ENCODE measurements at regions not wholly inside any gene's neighbourhood (a gene's known extent, or its start where the extent isn't known, plus 50 kb on each side); places are given as distances from the start of the nearest gene placed in this dataset.

- H3K9me3 ChIP-seq (replicated peaks; ENCODE audit: control insufficient read depth, low read depth, low read length), result no peaks in the 10 kb centered on the region
- peaks cover 9% of the 10 kb centered on the region for H3K4me1 ChIP-seq (ENCODE audit: control insufficient read depth, insufficient read depth, low read length)
- 76% methylated on average over 10 of the region's 14 CpGs for WGBS (ENCODE audit: insufficient coverage)
- no peaks in the 10 kb centered on the region for H3K36me3 ChIP-seq (ENCODE audit: control insufficient read depth, insufficient read depth, low read length)
- H3K4me3 ChIP-seq (ENCODE audit: low read length), result no peak overlapping the region
- no peak for DNase-seq
- H3K27me3 ChIP-seq (ENCODE audit: control insufficient read depth, insufficient read depth, low read length), result peaks cover 5% of the 10 kb centered on the region
- no peak overlapping the region for H3K27ac ChIP-seq (ENCODE audit: low read length)
Observed at GRCh38 chr4:7141151-7141834, 51.0 kb upstream of the SORCS2 start.

DNA sequence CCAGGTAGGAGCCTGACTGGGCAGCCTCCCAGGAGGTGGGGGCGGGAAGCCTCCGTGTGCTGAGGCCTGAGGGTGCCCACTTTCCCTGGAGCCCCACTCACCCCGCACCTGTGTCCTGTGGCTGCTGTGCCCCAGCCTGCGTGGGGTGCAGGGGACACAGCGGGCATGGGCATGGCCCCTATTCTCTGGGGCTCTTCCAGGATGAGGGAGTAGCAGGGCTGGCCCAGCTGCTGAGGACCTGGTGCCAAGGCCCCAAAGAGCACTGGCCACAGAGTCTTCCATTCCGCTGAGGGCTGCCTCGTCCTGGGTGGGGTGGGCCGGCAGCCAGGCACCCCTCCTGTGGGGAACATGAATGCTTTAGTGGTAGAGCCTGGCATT, 51.7 kb upstream of the SORCS2 start:
- H3K4me1 ChIP-seq (ENCODE audit: control insufficient read depth, insufficient read depth, low read length), result peaks cover 13% of the 10 kb centered on the region
- whole genome bisulfite sequencing (ENCODE audit: insufficient coverage), result 92% methylated on average over 6 of the region's 8 CpGs
- no peaks in the 10 kb centered on the region for H3K36me3 ChIP-seq (ENCODE audit: control insufficient read depth, insufficient read depth, low read length)
- no peak overlapping the region for H3K27ac ChIP-seq (ENCODE audit: low read length)
- H3K27me3 ChIP-seq (ENCODE audit: control insufficient read depth, insufficient read depth, low read length), result peaks cover 3% of the 10 kb centered on the region
- no peak for DNase-seq
- H3K9me3 ChIP-seq (replicated peaks; ENCODE audit: control insufficient read depth, low read depth, low read length), result no peaks in the 10 kb centered on the region
- H3K4me3 ChIP-seq (ENCODE audit: low read length), result no peak overlapping the region

GRCh38 chr4:7140062-7140691, 52.2 kb upstream of the SORCS2 start:
- H3K9me3 ChIP-seq (replicated peaks; ENCODE audit: control insufficient read depth, low read depth, low read length), result no peaks in the 10 kb centered on the region

DNA sequence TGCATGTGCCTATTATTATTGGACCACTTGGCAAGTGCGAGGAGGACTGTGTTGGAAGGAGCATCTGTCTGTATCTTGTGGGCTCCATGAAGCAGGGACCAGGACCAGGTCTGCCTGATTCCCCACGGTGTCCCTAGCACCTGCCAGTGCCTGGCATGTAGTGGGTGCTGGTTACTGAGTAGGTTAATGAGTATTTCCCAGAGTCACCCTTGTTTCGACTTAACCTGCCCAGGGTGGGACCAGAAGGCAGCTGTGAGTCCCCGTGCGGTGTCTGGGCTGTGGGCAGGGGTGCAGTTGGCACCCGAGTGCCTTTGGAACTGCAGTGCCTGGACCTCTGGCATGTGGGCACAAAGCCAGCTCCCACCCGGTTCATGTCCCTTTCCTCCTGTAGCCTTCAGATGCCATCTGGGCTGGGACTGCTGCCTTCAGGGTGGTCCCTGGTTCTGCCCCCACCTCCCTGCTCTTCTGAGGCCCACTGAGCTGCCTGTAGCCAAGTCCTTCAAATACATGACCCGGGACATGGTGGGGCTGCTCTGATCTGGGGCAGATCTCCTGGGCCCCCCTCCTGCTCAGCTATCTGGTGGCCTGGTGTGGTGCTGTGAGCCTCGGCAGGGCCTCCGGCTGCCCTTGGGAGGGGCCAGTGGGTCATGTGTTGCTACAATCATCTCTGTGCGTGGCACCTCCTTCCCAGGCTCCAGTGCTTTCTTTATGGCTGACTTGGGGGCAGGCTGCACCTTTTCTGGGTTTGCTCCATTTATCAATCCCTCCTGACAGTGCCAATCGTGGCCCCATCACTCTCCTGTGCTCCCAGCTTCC, 53.0 kb upstream of the SORCS2 start:
- no peak for DNase-seq
- H3K9me3 ChIP-seq (replicated peaks; ENCODE audit: control insufficient read depth, low read depth, low read length), result no peaks in the 10 kb centered on the region
- H3K4me1 ChIP-seq (ENCODE audit: control insufficient read depth, insufficient read depth, low read length), result peaks cover 26% of the 10 kb centered on the region
- H3K27ac ChIP-seq (ENCODE audit: low read length), result no peak overlapping the region
- no peaks in the 10 kb centered on the region for H3K36me3 ChIP-seq (ENCODE audit: control insufficient read depth, insufficient read depth, low read length)
- 57% methylated on average over 9 of the region's 12 CpGs for WGBS (ENCODE audit: insufficient coverage)
- peaks cover 2% of the 10 kb centered on the region for H3K27me3 ChIP-seq (ENCODE audit: control insufficient read depth, insufficient read depth, low read length)
- H3K4me3 ChIP-seq (ENCODE audit: low read length), result no peak overlapping the region

More at GRCh38 chr4:7140062-7140691, 52.2 kb upstream of the SORCS2 start:
- no peaks in the 10 kb centered on the region for H3K36me3 ChIP-seq (ENCODE audit: control insufficient read depth, insufficient read depth, low read length)
- 82% methylated on average over 9 of the region's 11 CpGs for WGBS (ENCODE audit: insufficient coverage)
- H3K4me1 ChIP-seq (ENCODE audit: control insufficient read depth, insufficient read depth, low read length), result peaks cover 18% of the 10 kb centered on the region
- no peak for DNase-seq
- H3K4me3 ChIP-seq (ENCODE audit: low read length), result no peak overlapping the region
- no peak overlapping the region for H3K27ac ChIP-seq (ENCODE audit: low read length)
- H3K27me3 ChIP-seq (ENCODE audit: control insufficient read depth, insufficient read depth, low read length), result peaks cover 2% of the 10 kb centered on the region

GRCh38 chr4:7138223-7139166, 53.8 kb upstream of the SORCS2 start:
- Histone ChIP-seq H3K36me3 (ENCODE audit: control insufficient read depth, insufficient read depth, low read length) (no peaks in the 10 kb centered on the region), H3K27ac (ENCODE audit: low read length) (no peak overlapping the region), H3K4me3 (ENCODE audit: low read length) (no peak overlapping the region), H3K4me1 (ENCODE audit: control insufficient read depth, insufficient read depth, low read length) (peaks cover 28% of the 10 kb centered on the region), H3K27me3 (ENCODE audit: control insufficient read depth, insufficient read depth, low read length) (peaks cover 2% of the 10 kb centered on the region), H3K9me3 (replicated peaks; ENCODE audit: control insufficient read depth, low read depth, low read length) (no peaks in the 10 kb centered on the region)
- 91% methylated on average over 18 of the region's 21 CpGs for WGBS (ENCODE audit: insufficient coverage)
- no peak for DNase-seq

DNA sequence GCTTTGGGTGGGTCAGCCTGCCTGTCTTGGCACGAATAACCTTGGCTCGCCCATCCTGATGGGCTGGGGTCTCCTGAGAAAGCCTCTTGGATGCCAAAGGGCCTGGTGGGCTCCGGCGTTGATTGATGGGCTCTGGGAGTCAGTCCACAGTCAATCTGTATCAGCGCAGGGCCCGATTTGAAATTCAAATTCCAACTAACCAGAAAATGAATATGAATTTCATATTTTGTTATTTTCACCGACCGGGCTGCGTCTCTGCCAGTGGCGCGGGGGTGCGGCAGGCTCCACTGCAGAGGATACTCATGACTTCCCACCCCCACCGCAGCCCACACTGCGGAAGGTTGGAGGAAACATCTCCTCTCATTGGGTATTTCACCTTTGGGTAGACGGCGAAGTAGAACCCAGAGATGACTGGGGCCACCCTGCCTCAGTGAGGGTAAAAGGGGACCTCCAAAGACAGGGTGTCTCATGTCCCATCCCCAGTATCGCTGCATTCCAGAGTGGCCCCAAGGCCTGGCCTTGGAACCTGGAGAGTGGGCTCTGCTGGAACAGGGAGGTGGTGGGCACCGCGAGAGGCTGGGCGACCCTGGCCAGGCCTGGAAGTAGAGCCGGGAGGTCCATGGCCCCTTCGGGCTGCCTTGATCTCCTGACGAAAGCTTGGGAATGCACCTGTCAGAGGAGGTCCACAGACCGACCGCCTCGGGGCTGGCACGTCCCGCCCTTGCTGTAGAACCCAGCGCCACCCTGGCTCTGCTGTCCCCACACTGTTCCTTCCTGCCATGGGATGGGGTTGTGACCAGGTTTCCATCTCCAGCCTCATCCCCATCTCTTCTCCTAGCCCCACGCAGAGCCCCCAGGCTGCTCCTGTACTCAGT, 54.8 kb upstream of the SORCS2 start:
- H3K4me1 ChIP-seq (ENCODE audit: control insufficient read depth, insufficient read depth, low read length), result peaks cover 28% of the 10 kb centered on the region
- peaks cover 4% of the 10 kb centered on the region for H3K27me3 ChIP-seq (ENCODE audit: control insufficient read depth, insufficient read depth, low read length)
- H3K4me3 ChIP-seq (ENCODE audit: low read length), result no peak overlapping the region
- no peak overlapping the region for H3K27ac ChIP-seq (ENCODE audit: low read length)
- 88% methylated on average over 25 of the region's 30 CpGs for WGBS (ENCODE audit: insufficient coverage)
- no peak for DNase-seq
- H3K36me3 ChIP-seq (ENCODE audit: control insufficient read depth, insufficient read depth, low read length), result no peaks in the 10 kb centered on the region
- peaks cover 8% of the 10 kb centered on the region for H3K9me3 ChIP-seq (replicated peaks; ENCODE audit: control insufficient read depth, low read depth, low read length)

GRCh38 chr4:7136351-7136750, 56.0 kb upstream of the SORCS2 start:
- DNase-seq, result no peak
- Histone ChIP-seq H3K4me3 (ENCODE audit: low read length) (no peak overlapping the region), H3K27ac (ENCODE audit: low read length) (no peak overlapping the region), H3K36me3 (ENCODE audit: control insufficient read depth, insufficient read depth, low read length) (no peaks in the 10 kb centered on the region), H3K4me1 (ENCODE audit: control insufficient read depth, insufficient read depth, low read length) (peaks cover 28% of the 10 kb centered on the region), H3K27me3 (ENCODE audit: control insufficient read depth, insufficient read depth, low read length) (peaks cover 4% of the 10 kb centered on the region), H3K9me3 (replicated peaks; ENCODE audit: control insufficient read depth, low read depth, low read length) (peaks cover 8% of the 10 kb centered on the region)
- 70% methylated on average over 1 of the region's 9 CpGs for WGBS (ENCODE audit: insufficient coverage)

DNA sequence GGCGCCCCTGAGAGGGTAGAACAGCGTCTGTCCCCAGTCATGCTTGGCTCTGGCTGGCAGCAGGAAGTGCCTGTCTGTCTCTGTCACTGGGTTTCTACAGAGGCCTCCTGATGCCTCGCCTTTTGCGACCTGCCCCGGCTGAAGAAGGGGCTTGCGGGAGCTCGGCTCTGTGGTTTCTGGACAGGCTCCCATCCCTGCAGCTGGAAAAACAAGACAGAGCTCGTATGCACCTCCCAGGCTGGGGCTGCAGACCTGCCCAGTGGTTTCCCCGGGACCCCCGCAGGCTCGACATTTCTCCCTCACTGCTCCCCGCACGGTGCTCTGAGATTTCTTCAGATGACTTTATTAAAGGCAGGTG, 57.0 kb upstream of the SORCS2 start:
- Histone ChIP-seq H3K27me3 (ENCODE audit: control insufficient read depth, insufficient read depth, low read length) (peaks cover 4% of the 10 kb centered on the region), H3K36me3 (ENCODE audit: control insufficient read depth, insufficient read depth, low read length) (no peaks in the 10 kb centered on the region), H3K4me1 (ENCODE audit: control insufficient read depth, insufficient read depth, low read length) (peaks cover 33% of the 10 kb centered on the region), H3K27ac (ENCODE audit: low read length) (peak overlapping the region; percentile 51), H3K9me3 (replicated peaks; ENCODE audit: control insufficient read depth, low read depth, low read length) (peaks cover 8% of the 10 kb centered on the region), H3K4me3 (ENCODE audit: low read length) (no peak overlapping the region)
- WGBS (ENCODE audit: insufficient coverage), result 17% methylated on average over 12 of the region's 13 CpGs
- DNase-seq, result peak; percentile 82

DNA sequence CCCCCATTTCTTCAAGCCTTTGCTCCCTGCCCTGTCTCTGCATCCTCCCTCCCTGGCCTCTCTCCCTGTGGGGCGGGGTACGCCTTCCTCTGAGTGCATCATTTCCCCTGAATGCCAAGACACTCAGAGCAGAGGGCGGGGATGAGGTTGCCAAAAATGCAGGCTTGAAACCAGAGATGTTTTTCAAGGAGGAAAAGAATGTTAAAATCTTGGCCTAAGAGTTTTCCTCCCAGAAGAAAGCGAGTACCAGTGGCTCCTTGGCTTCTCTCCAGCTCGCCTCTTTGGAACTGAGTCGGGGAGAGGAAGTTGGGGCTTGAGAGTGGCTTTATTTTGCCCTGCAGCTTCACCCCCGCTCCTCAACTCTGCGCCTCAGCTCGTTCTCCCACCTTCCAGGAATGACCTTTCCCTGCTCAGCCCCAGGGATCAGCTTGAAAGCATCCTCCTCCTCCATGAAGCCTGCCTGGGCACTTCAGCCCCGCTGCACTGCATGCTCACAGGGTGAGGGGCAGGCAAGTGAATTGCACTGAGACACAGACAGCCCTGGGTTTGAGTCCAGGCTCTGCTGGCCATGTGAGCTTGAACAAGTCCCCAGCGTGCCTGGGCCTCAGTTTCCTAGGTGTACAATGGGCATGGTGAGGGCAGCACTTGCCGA, 57.5 kb upstream of the SORCS2 start:
- Histone ChIP-seq H3K4me1 (ENCODE audit: control insufficient read depth, insufficient read depth, low read length) (peaks cover 36% of the 10 kb centered on the region), H3K4me3 (ENCODE audit: low read length) (no peak overlapping the region), H3K27me3 (ENCODE audit: control insufficient read depth, insufficient read depth, low read length) (peaks cover 4% of the 10 kb centered on the region), H3K27ac (ENCODE audit: low read length) (peak overlapping the region; percentile 51), H3K9me3 (replicated peaks; ENCODE audit: control insufficient read depth, low read depth, low read length) (peaks cover 8% of the 10 kb centered on the region), H3K36me3 (ENCODE audit: control insufficient read depth, insufficient read depth, low read length) (no peaks in the 10 kb centered on the region)
- 43% methylated on average over 3 of the region's 12 CpGs for WGBS (ENCODE audit: insufficient coverage)
- peak; percentile 94 for DNase-seq
